HG02678 (cell line): ENCODE measurements at regions not wholly inside any gene's neighbourhood (a gene's known extent, or its start where the extent isn't known, plus 50 kb on each side); places are given as distances from the start of the nearest gene placed in this dataset.

Experiments used
- ATAC-seq: cut with Tn5 transposase; IDR thresholded peaks from one replicate; pipeline ENCODE4 v1.9.1; 2021; ENCODE audit warnings: mild to moderate bottlenecking, moderate library complexity; ENCODE audit not compliant: unreplicated experiment

- ATAC-seq = no peak
These were observed 1404.0 kb downstream of the AACS start for GRCh38 chr12:126469211-126469610.

- no peak for ATAC-seq
These were observed 1409.5 kb downstream of the AACS start for GRCh38 chr12:126474703-126475102.

- ATAC-seq = no peak
These were observed 1415.2 kb downstream of the AACS start for GRCh38 chr12:126480451-126480850.

GRCh38 chr12:126481688-126482087 is 1416.5 kb downstream of the AACS start:
- no peak for ATAC-seq

GRCh38 chr12:126482238-126482889 is 1417.1 kb downstream of the AACS start:
- no peak for ATAC-seq

GRCh38 chr12:126483145-126484068 is 1418.2 kb downstream of the AACS start:
- no peak for ATAC-seq

- no peak for ATAC-seq
These were observed 1422.3 kb downstream of the AACS start for GRCh38 chr12:126487431-126487980.

GRCh38 chr12:126488806-126489205 is 1423.6 kb downstream of the AACS start:
- no peak for ATAC-seq

- no peak for ATAC-seq
These were observed 1426.9 kb downstream of the AACS start for GRCh38 chr12:126492181-126492580.

- ATAC-seq = no peak
These were observed 1428.3 kb downstream of the AACS start for GRCh38 chr12:126493366-126494108.

GRCh38 chr12:126496201-126496600 is 1431.0 kb downstream of the AACS start:
- ATAC-seq = no peak

- ATAC-seq = no peak
These were observed 1441.4 kb downstream of the AACS start for GRCh38 chr12:126506426-126507182.

GRCh38 chr12:126507231-126507630 is 1442.0 kb downstream of the AACS start:
- ATAC-seq = no peak

GRCh38 chr12:126509572-126509971 is 1444.3 kb downstream of the AACS start:
- ATAC-seq = no peak

- ATAC-seq = no peak
These were observed 1445.4 kb downstream of the AACS start for GRCh38 chr12:126510630-126511029.

GRCh38 chr12:126512916-126513913 is 1448.0 kb downstream of the AACS start:
- ATAC-seq = no peak

- no peak for ATAC-seq
These were observed 1453.5 kb downstream of the AACS start for GRCh38 chr12:126518596-126519200.

- no peak for ATAC-seq
These were observed 1454.6 kb downstream of the AACS start for GRCh38 chr12:126519833-126520232.

GRCh38 chr12:126523891-126524290 is 1458.7 kb downstream of the AACS start:
- no peak for ATAC-seq
